ENCODE measurements at regions not wholly inside any gene's neighbourhood (a gene's known extent, or its start where the extent isn't known, plus 50 kb on each side); places are given as distances from the start of the nearest gene placed in this dataset.

- Histone ChIP-seq H3K36me3 (ENCODE audit: control insufficient read depth in 4 of 4, insufficient read depth in 3 of 4, low read depth in 1 of 4, low read length in 3 of 4) (no peaks in the 10 kb centered on the region), H3K4me3 (ENCODE audit: low read depth in 1 of 3, low read length in 3 of 3) (no peak overlapping the region), H3K27me3 (ENCODE audit: control insufficient read depth in 4 of 4, insufficient read depth in 4 of 4, low read length in 3 of 4) (no peaks in the 10 kb centered on the region), H3K27ac (ENCODE audit: low read depth in 1 of 2, low read length in 2 of 2) (no peak overlapping the region), H3K9me3 (ENCODE audit: control insufficient read depth in 4 of 4, low read length in 3 of 4) (no peaks in the 10 kb centered on the region), H3K9ac (ENCODE audit: low read depth in 1 of 2, low read length in 2 of 2) (no peak overlapping the region), H3K4me1 (ENCODE audit: control insufficient read depth in 4 of 4, insufficient read depth in 4 of 4, low read length in 3 of 4) (no peaks in the 10 kb centered on the region)
- WGBS = 72% methylated on average over 2 of the region's 2 CpGs
- TF ChIP-seq, protein P1, sequence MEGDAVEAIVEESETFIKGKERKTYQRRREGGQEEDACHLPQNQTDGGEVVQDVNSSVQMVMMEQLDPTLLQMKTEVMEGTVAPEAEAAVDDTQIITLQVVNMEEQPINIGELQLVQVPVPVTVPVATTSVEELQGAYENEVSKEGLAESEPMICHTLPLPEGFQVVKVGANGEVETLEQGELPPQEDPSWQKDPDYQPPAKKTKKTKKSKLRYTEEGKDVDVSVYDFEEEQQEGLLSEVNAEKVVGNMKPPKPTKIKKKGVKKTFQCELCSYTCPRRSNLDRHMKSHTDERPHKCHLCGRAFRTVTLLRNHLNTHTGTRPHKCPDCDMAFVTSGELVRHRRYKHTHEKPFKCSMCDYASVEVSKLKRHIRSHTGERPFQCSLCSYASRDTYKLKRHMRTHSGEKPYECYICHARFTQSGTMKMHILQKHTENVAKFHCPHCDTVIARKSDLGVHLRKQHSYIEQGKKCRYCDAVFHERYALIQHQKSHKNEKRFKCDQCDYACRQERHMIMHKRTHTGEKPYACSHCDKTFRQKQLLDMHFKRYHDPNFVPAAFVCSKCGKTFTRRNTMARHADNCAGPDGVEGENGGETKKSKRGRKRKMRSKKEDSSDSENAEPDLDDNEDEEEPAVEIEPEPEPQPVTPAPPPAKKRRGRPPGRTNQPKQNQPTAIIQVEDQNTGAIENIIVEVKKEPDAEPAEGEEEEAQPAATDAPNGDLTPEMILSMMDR (IDR thresholded peaks at IDR 0.05; ENCODE audit: low read depth, low read length, missing input control) = no peak
- no peak for TF ChIP-seq NR2F2 (IDR thresholded peaks at IDR 0.05)
- TF ChIP-seq HNF4G (IDR thresholded peaks at IDR 0.05) = no peak
- no peak for TF ChIP-seq RAD21 (IDR thresholded peaks at IDR 0.05)
- TF ChIP-seq SP1 (IDR thresholded peaks at IDR 0.05) = no peak
- no peak for TF ChIP-seq RXRA (IDR thresholded peaks at IDR 0.05)
- TF ChIP-seq, protein P2, sequence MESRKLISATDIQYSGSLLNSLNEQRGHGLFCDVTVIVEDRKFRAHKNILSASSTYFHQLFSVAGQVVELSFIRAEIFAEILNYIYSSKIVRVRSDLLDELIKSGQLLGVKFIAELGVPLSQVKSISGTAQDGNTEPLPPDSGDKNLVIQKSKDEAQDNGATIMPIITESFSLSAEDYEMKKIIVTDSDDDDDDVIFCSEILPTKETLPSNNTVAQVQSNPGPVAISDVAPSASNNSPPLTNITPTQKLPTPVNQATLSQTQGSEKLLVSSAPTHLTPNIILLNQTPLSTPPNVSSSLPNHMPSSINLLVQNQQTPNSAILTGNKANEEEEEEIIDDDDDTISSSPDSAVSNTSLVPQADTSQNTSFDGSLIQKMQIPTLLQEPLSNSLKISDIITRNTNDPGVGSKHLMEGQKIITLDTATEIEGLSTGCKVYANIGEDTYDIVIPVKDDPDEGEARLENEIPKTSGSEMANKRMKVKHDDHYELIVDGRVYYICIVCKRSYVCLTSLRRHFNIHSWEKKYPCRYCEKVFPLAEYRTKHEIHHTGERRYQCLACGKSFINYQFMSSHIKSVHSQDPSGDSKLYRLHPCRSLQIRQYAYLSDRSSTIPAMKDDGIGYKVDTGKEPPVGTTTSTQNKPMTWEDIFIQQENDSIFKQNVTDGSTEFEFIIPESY (IDR thresholded peaks at IDR 0.05) = no peak
- TF ChIP-seq FOXA2 (IDR thresholded peaks at IDR 0.05) = no peak
- TF ChIP-seq MAX (IDR thresholded peaks at IDR 0.05) = no peak
- TF ChIP-seq REST (IDR thresholded peaks at IDR 0.05) = no peak
- no peak for TF ChIP-seq TAF1 (conservative IDR thresholded peaks at IDR 0.05)
- TF ChIP-seq EGR1 (IDR thresholded peaks at IDR 0.05; ENCODE audit: low read depth in 2 of 2) = no peak
- TF ChIP-seq ATF3 (IDR thresholded peaks at IDR 0.05) = no peak
- no peak for TF ChIP-seq GABPA (IDR thresholded peaks at IDR 0.05 in 1 of 2, conservative IDR thresholded peaks at IDR 0.05 in 1 of 2)
- no peak for TF ChIP-seq HNF4A (conservative IDR thresholded peaks at IDR 0.05)
- TF ChIP-seq FOXA1 (IDR thresholded peaks at IDR 0.05) = no peak
- TF ChIP-seq JUND (IDR thresholded peaks at IDR 0.05) = no peak
- no peak for TF ChIP-seq YY1 (IDR thresholded peaks at IDR 0.05)
- DNase-seq (ENCODE audit: low spot score) = no peak
Observed at GRCh38 chr13:61777899-61778298, 362.2 kb upstream of the PCDH20 start.

All from liver (tissue), 8 donors.